ENCODE measurements at regions not wholly inside any gene's neighbourhood (a gene's known extent, or its start where the extent isn't known, plus 50 kb on each side); places are given as distances from the start of the nearest gene placed in this dataset.
"Not testable (repeated sequence)": the region's sequence is repeated elsewhere in the genome, so short reads cannot be mapped to it uniquely, and the experiment has no call there.

- not testable (repeated sequence) for TF ChIP-seq TARDBP (IDR thresholded peaks at IDR 0.05); FOXM1 (IDR thresholded peaks at IDR 0.05; ENCODE audit: borderline replicate concordance); FOXK2 (IDR thresholded peaks at IDR 0.05); HDGF (IDR thresholded peaks at IDR 0.05; ENCODE audit: borderline replicate concordance); NFRKB (IDR thresholded peaks at IDR 0.05)
Observed at GRCh38 chrX:20671746-20672145, 405.0 kb upstream of the RPS6KA3 start.
